Psoas muscle (tissue), 7 donors: ENCODE measurements at regions not wholly inside any gene's neighbourhood (a gene's known extent, or its start where the extent isn't known, plus 50 kb on each side); places are given as distances from the start of the nearest gene placed in this dataset.

Experiments used
- ATAC-seq, 4 donors: fragments of 200-7000 bp; cut with Tn5 transposase; one replicate each; pipeline ENCODE4 v1.9.1; 2020; ENCODE audit warnings: moderate library complexity in 3 of 4, mild to moderate bottlenecking in 2 of 4
- DNase-seq, 2 donors: peaks; one replicate each; pipeline ENCODE4 v3.0.0-alpha.2; 2020
- H3K27ac ChIP-seq: fragments of 200-600 bp; one replicate; pipeline ENCODE4 v1.8.0; 2022
- H3K27me3 ChIP-seq, 3 donors: fragments of 200-600 bp in 1 of 3; one replicate each; pipeline versions ENCODE4 v1.6.1 to v1.8.0; 2013 to 2022; ENCODE audit warnings: low read length in 2 of 3, mild to moderate bottlenecking in 2 of 3, moderate library complexity in 1 of 3; ENCODE audit not compliant: insufficient read depth in 3 of 3
- H3K36me3 ChIP-seq, 2 donors: fragments of 200-600 bp in 1 of 2; one replicate each; pipeline versions ENCODE4 v1.6.1 to v1.8.0; 2013 to 2022; ENCODE audit warnings: low read depth in 1 of 2, mild to moderate bottlenecking in 1 of 2, moderate library complexity in 1 of 2; ENCODE audit not compliant: insufficient read depth in 1 of 2
- H3K4me1 ChIP-seq: fragments of 200-600 bp; one replicate; pipeline ENCODE4 v1.8.0; 2022
- H3K4me3 ChIP-seq: fragments of 200-600 bp; one replicate; pipeline ENCODE4 v1.8.0; 2022; ENCODE audit warnings: mild to moderate bottlenecking
- H3K9me3 ChIP-seq: fragments of 200-600 bp; one replicate; pipeline ENCODE4 v1.8.0; 2022
- CTCF ChIP-seq: fragments of 200-600 bp; IDR thresholded peaks from one replicate; pipeline ENCODE4 v1.8.0; 2022; ENCODE audit warnings: antibody characterized with exemption
- WGBS, 3 donors: extraction: QIAGEN DNeasy Blood & Tissue Kit; methylation state at CpG; one replicate each; pipeline versions ENCODE4 v1.1.6 to v1.1.7; 2013; 5-methylcytosine and 5-hydroxymethylcytosine counted together
- intact Hi-C, 2 donors: fragments of 100-400 bp; cut with DNase I; formaldehyde crosslinking; loops; one replicate each; pipeline versions ENCODE4 v1.11.0 to v1.14.2; 2022
- donor health status: healthy with polysubstance abuse.
- donor health status: DM: no; HTN: no; CAD: no; lungs with moderate emphysema.
- donor health status: Bipolar disorder and iron deficiency.
- donor health status: healthy.
- donor health status: DM: yes; HTN: yes; CAD: no.
- donor health status: DM: no; HTN: no; CAD: no.
- donor health status: DM: yes; HTN: yes; CAD: no.

DNA sequence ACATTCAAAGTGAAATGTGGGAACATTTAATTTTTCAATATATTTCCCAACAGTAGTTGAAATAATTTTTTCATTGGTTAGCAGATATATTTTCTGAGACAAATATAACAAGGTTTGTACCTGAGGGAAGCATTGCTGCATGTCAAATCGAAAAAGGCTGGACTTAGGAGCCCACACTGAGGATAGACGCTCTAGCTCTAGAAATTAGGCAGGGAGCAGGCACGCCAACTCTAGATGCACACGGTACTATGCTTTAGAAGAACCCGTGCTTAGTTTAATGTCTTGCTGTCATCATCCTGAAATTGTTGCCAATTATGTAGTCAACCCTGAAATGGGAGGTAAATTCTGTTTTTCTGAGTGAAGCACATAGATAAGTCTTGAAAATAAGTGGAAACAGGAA lies 731.1 kb upstream of the ZNF804A start:
- DNase-seq (no peak), ATAC-seq (no peak)
- H3K9me3 ChIP-seq: no peaks in the 10 kb centered on the region
- WGBS, 3 donors: 55 to 60% (median 59%) methylated on average over 5 of the region's 5 CpGs
- no peaks in the 10 kb centered on the region for H3K36me3 ChIP-seq
- H3K27ac ChIP-seq: no peak overlapping the region
- intact Hi-C loops: no loop called here
- no peaks in the 10 kb centered on the region for H3K27me3 ChIP-seq
- TF ChIP-seq CTCF: no peak
- peaks cover 3% of the 10 kb centered on the region for H3K4me1 ChIP-seq
- H3K4me3 ChIP-seq: no peak overlapping the region

DNA sequence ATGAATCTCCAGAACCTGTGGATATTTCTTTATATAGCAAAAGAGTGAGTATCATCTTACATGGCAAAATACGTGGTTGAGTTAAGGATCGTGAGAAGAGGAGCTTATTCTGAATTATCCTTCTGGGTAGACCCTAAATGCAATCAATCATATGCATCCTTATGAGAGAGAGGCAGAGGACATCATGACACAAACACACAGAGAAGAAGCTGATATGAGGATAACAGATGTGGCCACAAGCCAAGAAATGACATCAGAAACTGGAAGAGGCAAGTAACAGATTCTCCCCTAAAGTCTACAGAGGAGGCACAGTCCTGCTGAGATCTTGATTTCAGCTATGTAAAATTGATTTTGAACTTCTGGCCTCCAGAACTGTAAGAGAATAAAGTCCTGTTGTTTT lies 730.2 kb upstream of the ZNF804A start:
- DNase-seq (no peak), ATAC-seq (no peak)
- no peak for TF ChIP-seq CTCF
- H3K36me3 ChIP-seq: no peaks in the 10 kb centered on the region
- H3K9me3 ChIP-seq: no peaks in the 10 kb centered on the region
- WGBS, 3 donors: 25 to 37% (median 33%) methylated on average over 2 of the region's 2 CpGs
- H3K4me1 ChIP-seq: peaks cover 3% of the 10 kb centered on the region
- no peak overlapping the region for H3K27ac ChIP-seq
- intact Hi-C loops: no loop called here
- H3K27me3 ChIP-seq: no peaks in the 10 kb centered on the region
- no peak overlapping the region for H3K4me3 ChIP-seq

GRCh38 chr2:183868707-183869106 lies 729.6 kb upstream of the ZNF804A start:
- Histone ChIP-seq H3K27me3 (no peaks in the 10 kb centered on the region), H3K36me3 (no peaks in the 10 kb centered on the region), H3K27ac (no peak overlapping the region), H3K4me3 (no peak overlapping the region), H3K4me1 (peaks cover 3% of the 10 kb centered on the region), H3K9me3 (no peaks in the 10 kb centered on the region)
- TF ChIP-seq CTCF: no peak
- intact Hi-C loops: no loop called here
- DNase-seq (no peak), ATAC-seq (no peak)
- WGBS, 3 donors: 14 to 21% (median 17%) methylated on average over 1 of the region's 1 CpG

DNA sequence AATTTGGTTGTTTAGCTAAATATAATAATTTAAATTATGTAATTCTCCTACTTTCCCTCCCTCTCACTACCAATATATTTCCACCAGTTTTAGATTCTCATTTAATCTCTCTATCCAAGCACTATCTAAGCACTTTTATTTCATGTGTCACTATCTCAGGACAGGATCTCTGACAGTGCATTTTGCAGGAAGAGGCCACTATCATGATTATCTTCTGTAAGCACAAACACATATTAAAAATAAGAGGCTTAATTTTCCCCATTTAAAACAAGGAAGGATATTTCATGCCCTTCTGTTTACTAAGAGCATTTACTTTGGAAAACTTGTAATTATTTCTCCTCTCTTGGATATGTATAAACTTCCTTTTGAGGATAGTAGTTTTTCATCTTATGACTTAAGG lies 726.2 kb upstream of the ZNF804A start:
- no peak for ATAC-seq
- DNase-seq: no peak
- no peak for TF ChIP-seq CTCF
- intact Hi-C loops: no loop called here
- no peak overlapping the region for H3K27ac ChIP-seq
- no peak overlapping the region for H3K4me3 ChIP-seq
- no peaks in the 10 kb centered on the region for H3K36me3 ChIP-seq
- no peaks in the 10 kb centered on the region for H3K27me3 ChIP-seq
- no peaks in the 10 kb centered on the region for H3K9me3 ChIP-seq
- H3K4me1 ChIP-seq: peaks cover 3% of the 10 kb centered on the region

DNA sequence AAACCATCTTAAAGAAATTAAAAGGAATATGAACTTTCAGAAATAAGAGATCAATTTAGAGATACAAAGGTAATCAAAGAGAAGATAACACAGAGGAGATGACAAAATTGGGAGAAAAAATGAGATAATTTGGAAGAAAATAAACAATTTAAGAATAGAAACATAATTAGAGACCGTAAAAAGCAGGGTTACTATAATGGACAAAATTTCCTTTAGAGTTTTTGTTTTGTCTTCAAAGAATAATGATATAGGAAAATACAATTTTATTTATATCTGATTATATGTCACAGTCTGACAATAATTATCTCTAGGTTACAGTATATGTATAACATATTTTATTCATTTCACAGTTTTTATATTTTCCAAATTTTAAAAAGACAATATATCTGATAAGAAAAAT lies 716.4 kb upstream of the ZNF804A start:
- Histone ChIP-seq H3K27me3 (no peaks in the 10 kb centered on the region), H3K36me3 (no peaks in the 10 kb centered on the region), H3K9me3 (no peaks in the 10 kb centered on the region), H3K4me1 (no peaks in the 10 kb centered on the region), H3K27ac (no peak overlapping the region), H3K4me3 (no peak overlapping the region)
- intact Hi-C loops: no loop called here
- 87 to 98% (median 89%) methylated on average over 1 of the region's 1 CpG for WGBS, 3 donors
- ATAC-seq: no peak
- no peak for TF ChIP-seq CTCF
- DNase-seq: no peak
